Left forelimb (tissue), 1 donor: ENCODE measurements at regions not wholly inside any gene's neighbourhood (a gene's known extent, or its start where the extent isn't known, plus 50 kb on each side); places are given as distances from the start of the nearest gene placed in this dataset.

Experiments used
- DNase-seq: peaks from one replicate; pipeline ENCODE4 v3.0.0-alpha.2; 2018; ENCODE audit warnings: low spot score

GRCh38 chr5:2492476-2492875 lies 259.0 kb downstream of the IRX2 start:
- DNase-seq = no peak

GRCh38 chr5:2491846-2492245 lies 259.6 kb downstream of the IRX2 start:
- DNase-seq = no peak

DNA sequence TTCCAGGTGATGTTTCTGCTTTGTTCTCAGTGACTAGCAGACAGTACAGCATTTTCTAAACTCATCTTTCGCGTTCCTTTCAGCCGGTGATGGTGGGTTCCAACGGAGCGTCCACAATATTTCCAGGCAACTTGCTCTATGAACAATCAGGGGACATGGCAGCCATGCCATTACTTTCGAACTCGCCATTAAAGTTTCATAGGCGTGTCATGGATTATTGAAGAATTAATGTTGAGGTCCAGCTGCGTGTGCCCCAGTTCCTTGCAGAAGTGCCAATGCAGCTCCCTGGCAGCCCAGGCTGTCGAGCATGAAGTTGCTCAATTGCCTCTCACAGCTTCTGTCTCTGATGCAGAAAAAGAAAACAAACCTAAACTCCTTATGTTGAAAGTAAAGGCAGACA lies 262.2 kb downstream of the IRX2 start:
- no peak for DNase-seq

DNA sequence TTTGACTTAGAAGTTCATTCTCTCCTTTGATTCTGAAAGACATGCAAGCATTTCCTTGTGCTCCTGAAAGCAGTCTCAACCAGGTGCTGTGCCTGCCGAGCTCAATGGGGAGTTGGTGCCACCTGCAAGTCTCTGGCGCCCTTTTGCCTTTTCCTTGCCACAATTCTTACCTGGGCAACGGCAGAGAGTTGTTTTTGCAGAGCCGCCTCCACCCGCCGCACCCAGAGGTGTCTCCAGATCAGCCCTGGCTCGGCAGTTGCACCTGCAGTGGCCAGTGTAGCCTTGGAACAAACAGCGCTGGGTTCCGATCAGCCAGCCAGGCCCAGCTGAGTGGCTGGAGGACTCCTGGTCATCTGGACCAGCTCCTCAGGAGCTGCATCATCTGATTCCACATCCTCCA lies 262.9 kb downstream of the IRX2 start:
- no peak for DNase-seq

- DNase-seq = no peak
Observed at GRCh38 chr5:2487152-2487763, 264.2 kb downstream of the IRX2 start.

DNA sequence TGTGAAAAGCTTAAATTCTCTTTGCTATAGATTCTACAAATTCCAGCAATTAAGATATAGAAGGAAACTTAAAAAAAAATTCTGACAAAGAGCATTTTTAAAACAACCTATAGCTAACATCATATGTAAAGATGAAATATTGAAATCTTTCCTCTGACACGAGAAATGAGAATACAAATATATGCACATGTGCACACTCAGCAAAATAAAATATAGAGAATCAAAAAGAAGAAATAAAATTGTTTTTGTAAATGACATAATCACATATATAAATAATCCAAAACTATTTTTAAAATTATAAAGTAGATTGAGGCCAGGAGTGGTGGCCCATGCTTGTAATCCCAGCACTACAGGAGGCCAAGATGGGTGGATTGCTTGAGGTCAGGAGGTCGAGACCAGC lies 265.1 kb downstream of the IRX2 start:
- no peak for DNase-seq

DNA sequence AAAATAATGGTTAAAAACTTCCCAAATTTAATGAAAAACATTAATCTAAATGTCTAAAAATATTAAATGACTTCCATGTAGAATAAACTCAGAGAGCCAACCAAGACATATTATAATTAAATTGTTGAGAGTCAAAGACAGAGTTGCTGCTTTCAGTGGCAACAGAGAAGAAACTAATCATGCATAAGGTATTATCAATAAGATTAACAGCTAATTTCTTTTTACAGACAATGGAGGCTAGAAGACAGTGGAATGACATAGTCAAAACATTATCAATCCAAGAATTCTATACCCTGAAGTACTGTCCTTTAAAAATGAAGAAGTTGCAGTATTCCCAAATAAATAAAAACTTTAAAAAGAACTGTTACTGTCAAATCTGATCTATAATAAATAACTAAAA lies 268.7 kb downstream of the IRX2 start:
- no peak for DNase-seq

GRCh38 chr5:2480871-2481270 lies 270.6 kb downstream of the IRX2 start:
- DNase-seq = no peak

GRCh38 chr5:2475902-2476301 lies 275.6 kb downstream of the IRX2 start:
- no peak for DNase-seq

DNA sequence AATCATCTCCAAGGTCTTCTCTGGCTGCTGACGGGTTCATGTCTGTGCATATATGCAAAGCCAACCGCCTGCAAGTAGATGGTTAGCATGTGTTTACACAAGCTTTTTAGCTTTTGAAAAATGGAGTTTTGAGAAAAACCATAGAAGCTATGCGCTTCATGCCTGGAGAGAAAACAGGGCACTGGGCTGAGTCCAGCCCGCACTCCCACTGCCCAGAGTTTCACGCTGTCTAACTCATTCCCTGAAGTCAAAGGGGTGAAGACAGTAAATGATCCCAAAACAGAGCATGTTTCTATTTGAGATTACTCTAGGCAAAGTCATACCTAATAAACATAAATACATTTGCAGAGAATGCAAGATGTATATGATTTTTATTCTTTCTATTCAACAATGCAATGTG lies 278.8 kb downstream of the IRX2 start:
- no peak for DNase-seq

DNA sequence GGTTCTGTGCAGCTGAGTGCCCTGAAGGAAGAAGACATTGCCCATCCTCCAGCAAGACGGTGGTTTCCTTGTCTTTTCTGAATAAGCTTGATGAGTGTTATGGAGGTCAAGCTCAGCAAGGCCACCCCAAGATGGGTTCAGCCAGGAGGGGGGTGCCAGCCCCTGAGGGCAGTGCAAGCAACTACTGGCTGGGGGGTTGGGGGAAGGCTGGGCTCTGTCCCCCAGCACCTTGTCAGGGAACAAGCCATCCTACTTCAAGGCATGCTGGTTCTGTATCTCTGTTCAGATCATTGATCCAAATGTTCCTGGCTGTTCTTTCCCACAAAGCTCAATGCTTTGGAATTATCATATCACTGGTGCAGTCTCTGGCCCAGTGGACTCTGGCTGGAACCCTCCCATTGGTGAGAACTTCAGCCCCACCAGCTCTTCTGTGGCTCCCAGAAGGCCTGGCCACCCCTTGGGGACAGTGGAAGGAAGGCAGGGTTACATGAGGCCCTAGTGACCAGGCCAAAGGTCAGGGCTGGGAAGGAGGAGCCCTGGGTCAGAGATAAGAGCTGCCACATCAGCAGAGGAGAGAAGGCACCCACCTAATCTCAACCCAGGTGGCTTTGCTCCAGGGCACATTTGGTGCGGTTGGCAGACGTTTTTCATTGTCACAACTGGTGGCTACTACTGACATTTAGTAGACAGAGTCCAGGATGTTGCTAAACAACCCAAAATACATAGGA lies 280.2 kb downstream of the IRX2 start:
- no peak for DNase-seq

GRCh38 chr5:2466966-2467365 lies 284.5 kb downstream of the IRX2 start:
- DNase-seq = no peak

DNA sequence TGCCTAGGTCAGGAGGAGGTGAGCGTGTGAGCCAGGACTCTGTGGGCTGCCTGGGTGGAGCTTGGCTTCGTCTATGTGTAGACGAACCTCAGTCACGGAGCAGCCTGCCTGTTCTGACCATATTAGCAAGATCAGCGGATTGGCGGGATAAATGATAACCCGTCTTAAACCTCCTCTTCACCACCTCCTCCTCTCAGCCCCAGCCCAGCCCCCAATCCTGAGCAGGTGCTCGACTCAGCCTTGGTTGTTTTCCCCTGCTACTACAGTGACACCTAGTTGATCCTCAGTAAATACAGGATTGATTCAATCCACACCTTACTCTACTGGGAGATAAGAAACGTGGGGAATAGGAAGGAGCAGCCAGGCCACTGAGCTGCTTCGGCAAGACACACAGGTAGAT lies 286.1 kb downstream of the IRX2 start:
- DNase-seq = no peak

- no peak for DNase-seq
Observed at GRCh38 chr5:2464141-2464540, 287.3 kb downstream of the IRX2 start.

DNA sequence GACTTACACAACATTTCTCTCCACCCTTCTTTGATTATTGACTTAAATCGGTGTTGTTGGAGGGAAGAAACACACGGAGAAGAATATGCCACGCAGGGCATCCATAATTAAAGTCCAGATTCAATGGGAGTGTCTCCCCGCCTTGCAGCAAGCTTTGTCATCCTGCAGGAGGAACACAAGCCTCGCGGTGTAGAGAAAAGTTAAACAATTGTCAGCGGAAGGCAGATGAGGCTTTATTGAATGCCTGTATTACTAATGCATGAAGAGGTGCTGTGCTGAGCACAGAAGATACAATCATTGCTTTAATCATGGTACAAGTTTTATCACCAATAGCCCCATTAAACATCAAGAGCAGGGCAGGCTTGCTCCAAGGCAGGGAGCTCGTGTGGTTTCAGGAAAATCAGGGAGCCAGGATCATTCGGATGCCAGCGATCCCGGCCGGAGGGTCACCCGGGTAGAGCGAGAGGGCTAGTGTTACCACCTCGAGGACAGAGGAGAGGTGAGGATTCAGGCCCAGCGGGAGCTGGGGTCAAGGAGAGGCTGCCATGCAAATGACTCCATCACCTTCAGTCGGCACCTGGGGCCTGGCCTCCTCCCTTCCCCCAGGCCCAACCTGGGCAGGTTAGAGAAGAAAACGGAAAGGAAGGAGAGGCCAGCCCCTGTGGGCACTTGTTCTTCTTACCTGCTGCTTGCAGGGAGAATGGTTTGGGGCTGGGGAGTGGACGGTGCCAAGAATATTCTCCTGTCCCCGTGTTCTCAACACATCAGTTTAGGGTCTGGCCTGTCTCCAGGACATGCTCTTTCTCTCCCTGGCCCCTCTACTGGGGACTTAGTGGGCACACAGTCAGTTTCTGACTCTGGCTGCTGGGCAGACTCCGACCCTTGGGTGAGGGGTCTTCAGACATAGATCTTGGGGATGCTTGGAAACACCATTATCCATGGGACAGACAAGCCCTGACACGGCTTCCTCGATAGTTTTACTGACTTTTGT lies 289.5 kb downstream of the IRX2 start:
- no peak for DNase-seq

- no peak for DNase-seq
Observed at GRCh38 chr5:2460098-2460497, 291.4 kb downstream of the IRX2 start.

GRCh38 chr5:2459251-2459650 lies 292.2 kb downstream of the IRX2 start:
- DNase-seq = no peak

GRCh38 chr5:2455878-2456277 lies 295.6 kb downstream of the IRX2 start:
- DNase-seq = no peak

DNA sequence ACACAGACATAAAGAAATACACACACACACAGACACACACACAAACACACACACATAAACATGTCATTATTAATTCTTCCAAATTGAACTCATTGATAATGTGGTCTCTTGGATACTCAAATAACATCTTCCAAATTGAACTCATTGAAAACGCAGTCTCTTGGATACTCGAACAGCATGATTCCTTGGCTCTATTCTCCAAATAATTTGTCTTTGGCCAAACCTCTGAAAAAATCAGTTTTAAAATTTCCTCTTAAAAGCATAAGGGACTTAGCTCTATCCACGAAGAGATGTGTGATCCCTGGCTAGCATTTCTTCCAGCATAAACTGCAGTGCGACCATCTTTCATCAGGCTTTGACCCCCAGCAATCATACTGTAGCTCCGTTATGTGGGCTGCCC lies 296.6 kb downstream of the IRX2 start:
- no peak for DNase-seq

GRCh38 chr5:2453781-2454180 lies 297.7 kb downstream of the IRX2 start:
- no peak for DNase-seq

- DNase-seq = no peak
Observed at GRCh38 chr5:2451100-2451499, 300.4 kb downstream of the IRX2 start.

GRCh38 chr5:2442496-2443354 lies 308.8 kb downstream of the IRX2 start:
- no peak for DNase-seq
